Activated CD4-positive, alpha-beta memory T cell treated with anti-CD3 and anti-CD28 coated beads, Interleukin-2, amount 10 ng/mL, durations not matched to agents 7 days and 5 days (primary cell): ENCODE measurements at regions not wholly inside any gene's neighbourhood (a gene's known extent, or its start where the extent isn't known, plus 50 kb on each side); places are given as distances from the start of the nearest gene placed in this dataset.

Experiments
- CTCF ChIA-PET: fragments of 350-600 bp; sonication (Branson Sonifier 250); formaldehyde crosslinking; loops from one replicate; lab custom pipeline; 2021; ENCODE audit warnings: antibody characterized with exemption, inconsistent platforms; lab: Charles Lee
- POLR2A ChIA-PET: fragments of 350-600 bp; sonication (Branson Sonifier 250); formaldehyde crosslinking; loops from one replicate; lab custom pipeline; 2021; ENCODE audit warnings: antibody characterized with exemption; lab: Charles Lee
- DNase-seq: peaks from one replicate; pipeline ENCODE4 v3.0.0-alpha.2; 2020
- H3K27ac Mint-ChIP-seq: one replicate; pipeline ENCODE4 v1.8.0; 2021; ENCODE audit warnings: mild to moderate bottlenecking, mixed read lengths
- H3K27me3 Mint-ChIP-seq: one replicate; pipeline ENCODE4 v1.8.0; 2021; ENCODE audit warnings: mixed read lengths
- H3K36me3 Mint-ChIP-seq: one replicate; pipeline ENCODE4 v1.8.0; 2021; ENCODE audit warnings: low read depth, mixed read lengths
- H3K4me1 Mint-ChIP-seq: one replicate; pipeline ENCODE4 v1.8.0; 2021; ENCODE audit warnings: mixed read lengths
- H3K4me3 Mint-ChIP-seq: one replicate; pipeline ENCODE4 v1.8.0; 2021; ENCODE audit warnings: mild to moderate bottlenecking, mixed read lengths
- H3K9me3 Mint-ChIP-seq: one replicate; pipeline ENCODE4 v1.8.0; 2021; ENCODE audit warnings: mixed read lengths

DNA sequence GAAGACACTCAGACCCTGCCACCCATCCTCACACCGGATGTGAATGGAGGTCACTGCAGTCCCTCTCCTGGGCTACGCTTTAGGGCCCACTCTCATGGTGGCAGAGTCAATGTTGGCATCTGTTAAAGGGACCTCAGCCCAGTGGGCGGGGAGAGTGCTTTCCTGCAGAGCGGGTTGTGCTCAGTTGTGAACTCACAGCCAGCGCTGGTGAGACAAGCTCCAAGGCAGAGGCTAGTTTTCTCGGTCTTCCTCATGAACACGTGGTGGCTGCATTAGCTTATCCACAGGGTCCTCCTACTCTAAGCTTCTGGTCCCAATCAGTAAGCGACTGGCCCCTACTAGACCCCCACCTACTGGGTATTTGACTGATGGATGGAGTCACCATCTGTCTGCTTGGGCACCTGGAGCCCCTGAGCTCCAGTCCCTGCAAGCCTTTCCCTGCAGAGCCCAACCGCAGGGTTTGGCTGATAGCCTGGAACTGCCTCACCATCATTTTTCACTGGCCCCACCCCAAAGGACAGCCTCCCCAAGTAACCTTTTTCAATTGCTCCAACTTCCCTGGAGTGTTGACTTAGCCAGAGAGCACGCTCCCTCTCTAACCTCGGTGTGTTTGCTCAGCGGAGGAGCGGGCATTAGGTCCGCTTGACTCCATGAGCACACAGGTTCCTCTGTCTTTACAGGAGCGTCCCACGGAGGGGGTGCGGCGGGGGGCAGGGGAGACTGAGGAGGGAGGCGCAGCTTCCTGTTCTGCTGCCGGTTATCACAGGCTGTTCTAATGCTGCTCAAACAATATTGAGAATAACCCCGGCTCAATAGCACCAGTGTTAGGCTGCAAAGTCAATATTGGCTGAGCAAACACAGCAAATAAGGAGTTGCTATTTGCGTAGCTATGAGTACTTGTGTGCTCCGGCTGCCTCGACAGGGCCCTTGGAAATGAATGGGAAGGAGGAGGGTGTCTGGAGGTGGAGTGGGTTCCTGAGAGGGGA is 141.7 kb downstream of the RPLP1 start:
- ChIA-PET CTCF (no interaction called here), POLR2A (no interaction called here)
- Mint-ChIP-seq H3K27me3 (peaks cover 21% of the 10 kb centered on the region), H3K4me3 (no peak overlapping the region), H3K4me1 (no peaks in the 10 kb centered on the region), H3K9me3 (no peaks in the 10 kb centered on the region), H3K36me3 (no peaks in the 10 kb centered on the region), H3K27ac (no peak overlapping the region)
- DNase-seq, result no peak

DNA sequence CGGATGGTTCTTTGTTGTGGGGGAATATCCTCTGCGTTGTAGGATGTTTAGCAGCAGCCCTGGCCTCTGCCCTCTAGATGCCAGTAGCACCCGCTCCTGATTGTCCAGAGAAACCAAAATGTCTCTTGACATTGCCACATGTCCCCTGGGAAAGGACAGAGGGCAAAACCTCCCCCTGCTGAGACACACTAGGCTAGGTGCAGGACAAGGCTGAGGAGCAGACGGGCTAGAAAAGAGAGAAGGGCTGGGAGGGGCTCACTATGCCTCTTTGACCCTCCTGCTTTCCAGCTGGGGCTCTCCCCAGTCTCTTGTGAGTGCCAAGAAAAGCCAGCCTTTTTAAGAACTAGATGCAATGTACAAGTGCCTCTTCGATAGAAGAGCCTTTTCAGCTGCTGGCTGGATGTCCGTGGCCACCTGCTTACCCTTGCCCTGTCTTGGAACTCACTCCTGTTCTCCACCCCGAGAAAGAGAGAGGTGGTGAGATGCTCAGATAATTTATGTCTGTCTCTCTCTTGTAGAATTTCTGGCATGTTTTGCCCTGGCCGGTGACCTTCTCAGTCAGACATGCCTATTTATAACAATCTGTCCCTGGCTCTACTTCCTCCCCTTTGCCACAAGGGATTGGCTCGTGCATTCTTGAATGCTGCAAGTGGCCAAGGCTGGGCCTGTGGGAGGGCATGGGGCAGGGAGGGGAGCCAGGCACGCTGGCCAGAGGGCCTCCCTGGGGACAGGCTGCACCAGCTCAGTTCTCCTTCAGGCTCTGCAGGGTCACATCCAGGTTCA is 142.6 kb downstream of the RPLP1 start:
- H3K27me3 Mint-ChIP-seq, result peaks cover 24% of the 10 kb centered on the region
- no peak overlapping the region for H3K4me3 Mint-ChIP-seq
- CTCF ChIA-PET, result no interaction called here
- no peak overlapping the region for H3K27ac Mint-ChIP-seq
- H3K4me1 Mint-ChIP-seq, result no peaks in the 10 kb centered on the region
- DNase-seq, result no peak
- no peaks in the 10 kb centered on the region for H3K9me3 Mint-ChIP-seq
- H3K36me3 Mint-ChIP-seq, result no peaks in the 10 kb centered on the region
- POLR2A ChIA-PET, result no interaction called here

DNA sequence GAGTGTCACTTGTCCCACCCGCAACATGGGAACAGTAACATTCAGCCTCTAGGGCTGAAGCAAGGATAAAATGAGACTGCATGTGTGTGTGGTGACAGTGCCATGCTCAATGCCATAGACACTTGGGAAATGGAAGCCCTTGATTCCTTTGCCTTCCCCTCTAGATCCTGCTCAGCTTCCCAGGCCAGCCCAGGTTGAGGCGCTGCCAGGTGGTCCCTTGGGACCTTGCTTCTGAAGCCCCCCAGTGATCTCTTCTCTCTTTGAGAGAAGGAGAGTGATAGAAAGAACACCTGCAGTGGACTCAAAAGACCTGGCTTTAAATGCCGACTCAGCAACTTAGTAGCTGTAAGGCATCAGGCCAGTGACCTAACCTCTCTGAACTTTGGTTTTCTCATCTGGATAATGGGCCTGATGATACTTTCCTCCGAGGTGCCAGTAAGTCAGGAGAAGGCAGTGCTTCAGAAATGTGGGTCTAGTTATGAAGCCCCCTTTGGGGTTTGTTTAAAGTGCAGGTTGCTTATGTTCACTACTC is 144.5 kb downstream of the RPLP1 start:
- Mint-ChIP-seq H3K27ac (no peak overlapping the region), H3K36me3 (no peaks in the 10 kb centered on the region), H3K9me3 (no peaks in the 10 kb centered on the region), H3K4me1 (no peaks in the 10 kb centered on the region), H3K4me3 (no peak overlapping the region), H3K27me3 (peaks cover 28% of the 10 kb centered on the region)
- CTCF ChIA-PET, result no interaction called here
- DNase-seq, result no peak
- POLR2A ChIA-PET, result no interaction called here

DNA sequence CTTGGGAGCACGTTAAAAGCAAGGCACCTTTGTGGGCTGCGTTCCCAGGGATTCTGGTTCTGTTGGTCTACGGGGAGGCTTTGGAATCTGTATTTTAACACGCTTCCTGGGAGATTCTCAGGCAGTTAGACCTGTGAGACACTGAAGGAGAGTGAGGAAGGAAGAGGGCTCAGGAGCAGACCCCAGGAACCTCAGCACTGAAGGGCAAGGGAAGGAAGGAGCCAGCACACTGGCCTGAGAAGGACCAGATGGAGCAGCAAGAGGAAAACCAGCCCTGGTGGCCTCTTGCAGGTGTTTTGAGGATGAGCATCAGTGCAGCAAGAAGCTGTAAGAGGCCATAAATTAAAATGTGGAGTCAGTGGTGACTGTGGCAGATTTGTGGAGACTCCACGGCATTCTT is 146.7 kb downstream of the RPLP1 start:
- Mint-ChIP-seq H3K4me1 (no peaks in the 10 kb centered on the region), H3K9me3 (no peaks in the 10 kb centered on the region), H3K27ac (no peak overlapping the region), H3K36me3 (no peaks in the 10 kb centered on the region), H3K27me3 (peaks cover 29% of the 10 kb centered on the region), H3K4me3 (no peak overlapping the region)
- no peak for DNase-seq
- POLR2A ChIA-PET, result no interaction called here
- CTCF ChIA-PET, result no interaction called here

DNA sequence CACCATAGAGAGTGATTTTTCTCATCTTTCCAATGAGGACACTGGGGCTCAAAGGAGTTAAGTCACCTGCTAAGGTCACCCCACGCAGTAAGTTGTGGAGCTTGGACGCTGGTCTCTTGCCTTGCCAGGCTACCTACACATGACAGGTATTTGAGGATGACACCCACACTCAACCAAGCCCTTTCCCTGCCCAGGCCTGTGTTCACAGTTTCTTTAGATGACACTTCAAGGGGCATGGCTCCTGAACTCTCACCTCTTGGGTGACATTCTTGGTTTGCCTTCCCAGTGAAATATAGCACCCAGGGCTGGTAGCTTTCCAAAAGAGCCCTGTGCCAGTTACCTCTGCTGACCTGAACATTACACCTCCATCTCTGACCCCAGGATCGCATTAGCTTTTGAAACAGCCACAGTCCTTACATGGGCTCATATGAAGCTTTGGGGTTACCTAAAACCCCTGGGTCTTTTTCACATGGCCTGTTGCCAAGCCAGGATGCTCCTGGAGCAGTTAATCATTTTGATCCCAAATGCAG is 148.0 kb downstream of the RPLP1 start:
- Mint-ChIP-seq H3K4me1 (no peaks in the 10 kb centered on the region), H3K9me3 (no peaks in the 10 kb centered on the region), H3K27ac (no peak overlapping the region), H3K27me3 (peaks cover 26% of the 10 kb centered on the region), H3K36me3 (no peaks in the 10 kb centered on the region), H3K4me3 (no peak overlapping the region)
- ChIA-PET CTCF (no interaction called here), POLR2A (no interaction called here)
- DNase-seq, result no peak

DNA sequence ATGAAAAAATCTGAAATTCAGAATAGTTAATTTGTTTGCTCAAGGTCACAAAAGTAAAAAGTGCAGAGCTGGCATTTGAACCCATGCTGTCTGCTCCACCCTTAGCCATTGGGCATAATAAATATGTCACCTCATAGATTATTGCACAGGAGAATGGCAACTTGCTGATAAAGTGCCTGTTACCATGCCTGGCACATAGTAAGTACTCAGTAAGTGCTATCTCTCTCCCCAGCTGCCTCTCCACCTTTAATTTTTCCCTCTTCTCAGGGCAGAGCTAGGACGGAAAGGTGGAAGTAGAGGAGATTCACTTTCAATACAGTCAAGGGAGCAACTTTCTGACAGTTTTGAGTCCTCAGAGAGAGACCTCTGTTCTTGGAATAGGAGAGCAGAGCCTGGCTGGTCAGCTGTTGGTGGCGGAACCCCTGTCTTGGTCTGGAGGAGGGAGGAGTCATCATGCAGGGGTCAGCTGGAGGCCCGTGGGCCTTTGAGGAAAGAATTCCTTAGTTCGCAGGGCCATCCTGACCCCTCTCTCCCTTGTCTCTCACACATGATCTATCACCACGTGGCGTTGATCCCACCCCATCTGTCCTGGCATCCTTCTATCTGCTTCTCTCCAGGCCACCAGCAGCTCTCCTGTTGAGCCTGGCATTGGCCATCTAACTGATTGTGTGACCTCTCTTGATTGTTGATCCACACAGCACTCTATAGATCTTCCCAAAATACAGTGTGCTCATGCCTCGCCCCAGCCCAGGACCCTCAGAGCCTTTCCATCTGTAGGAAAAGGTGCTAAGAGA is 149.3 kb downstream of the RPLP1 start:
- POLR2A ChIA-PET, result no interaction called here
- DNase-seq, result no peak
- H3K36me3 Mint-ChIP-seq, result no peaks in the 10 kb centered on the region
- no peak overlapping the region for H3K27ac Mint-ChIP-seq
- H3K4me1 Mint-ChIP-seq, result peaks cover 6% of the 10 kb centered on the region
- H3K4me3 Mint-ChIP-seq, result no peak overlapping the region
- peaks cover 22% of the 10 kb centered on the region for H3K27me3 Mint-ChIP-seq
- H3K9me3 Mint-ChIP-seq, result no peaks in the 10 kb centered on the region
- CTCF ChIA-PET, result interaction anchor here (1.1 kb wide), 1 partner anchor 10 kb away, joined by 5 read pairs; no protein-coding TSS in a partner anchor

DNA sequence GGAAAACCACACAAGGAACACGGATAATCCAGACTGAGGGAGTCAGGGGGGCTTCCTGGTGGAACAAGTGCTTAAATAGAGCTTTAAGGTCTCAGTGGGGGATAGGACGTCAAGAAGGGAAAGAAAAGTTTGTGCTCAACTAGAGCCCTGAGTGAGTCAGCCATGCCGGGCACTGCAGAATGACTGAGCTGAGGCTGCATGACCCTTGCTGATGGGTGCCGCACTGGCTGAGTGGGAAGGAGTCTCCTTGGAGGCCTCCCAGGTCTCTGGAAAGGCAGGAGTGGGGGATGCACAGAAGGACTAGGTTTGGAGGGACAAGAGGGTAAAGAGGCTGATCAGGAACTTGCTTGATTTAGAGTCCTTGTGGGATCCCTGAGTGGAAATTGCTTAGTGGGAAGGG is 150.3 kb downstream of the RPLP1 start:
- ChIA-PET POLR2A (no interaction called here), CTCF (no interaction called here)
- no peaks in the 10 kb centered on the region for H3K36me3 Mint-ChIP-seq
- no peaks in the 10 kb centered on the region for H3K9me3 Mint-ChIP-seq
- H3K27ac Mint-ChIP-seq, result no peak overlapping the region
- peaks cover 6% of the 10 kb centered on the region for H3K4me1 Mint-ChIP-seq
- H3K4me3 Mint-ChIP-seq, result no peak overlapping the region
- DNase-seq, result no peak
- peaks cover 25% of the 10 kb centered on the region for H3K27me3 Mint-ChIP-seq

DNA sequence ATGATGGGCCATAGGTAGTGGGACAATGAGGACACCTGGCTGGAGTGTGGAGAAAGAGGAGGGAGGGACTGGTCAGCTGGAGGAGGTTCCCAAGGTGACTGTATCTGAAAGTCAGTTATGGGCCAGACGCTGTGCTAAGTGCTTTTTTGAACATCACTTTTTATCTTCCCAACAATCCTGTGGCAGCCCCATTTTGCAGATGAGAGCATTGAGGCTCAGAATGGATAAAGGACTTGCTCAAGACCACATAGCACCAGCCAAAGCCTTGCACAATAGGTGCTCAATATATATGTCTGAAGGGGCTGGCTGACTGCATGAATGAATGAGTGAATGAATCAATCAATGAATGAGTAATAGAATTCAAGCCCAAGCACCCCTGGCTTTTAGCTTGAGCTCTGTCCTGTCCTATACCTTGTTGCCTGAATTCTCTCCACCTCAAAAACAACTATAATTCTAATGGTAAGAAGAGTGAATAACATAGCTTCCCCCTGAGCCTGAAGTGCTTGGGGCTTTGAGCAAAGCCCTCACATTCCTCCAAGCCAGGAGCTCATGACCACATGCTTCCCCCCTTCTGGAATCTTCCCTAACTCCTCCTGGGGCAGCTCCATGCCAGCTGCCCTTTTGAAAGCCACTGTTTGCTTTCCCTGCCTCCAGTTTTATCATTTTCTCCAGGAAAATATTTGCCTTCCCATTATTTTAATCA is 150.9 kb downstream of the RPLP1 start:
- Mint-ChIP-seq H3K4me3 (no peak overlapping the region), H3K4me1 (peaks cover 6% of the 10 kb centered on the region), H3K36me3 (no peaks in the 10 kb centered on the region), H3K27me3 (peaks cover 25% of the 10 kb centered on the region), H3K27ac (no peak overlapping the region), H3K9me3 (no peaks in the 10 kb centered on the region)
- DNase-seq, result no peak
- CTCF ChIA-PET, result no interaction called here
- POLR2A ChIA-PET, result no interaction called here

DNA sequence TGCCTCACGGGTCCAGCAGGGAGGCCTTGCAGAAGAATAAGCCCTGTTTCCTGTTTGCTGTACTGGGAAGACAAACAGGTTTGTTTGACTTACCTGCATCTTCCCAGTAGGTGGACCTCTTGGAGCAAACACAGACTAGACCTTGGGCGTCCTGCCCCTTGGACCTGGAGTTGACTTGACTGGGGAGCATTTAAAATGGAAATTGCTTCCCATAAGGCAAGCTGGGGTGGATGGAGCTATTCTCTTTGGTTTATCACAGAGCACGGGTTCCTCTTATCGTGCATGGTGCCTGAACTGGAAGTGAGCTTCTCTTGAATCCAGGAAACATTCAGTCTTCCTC is 151.4 kb downstream of the RPLP1 start:
- Mint-ChIP-seq H3K4me1 (peaks cover 6% of the 10 kb centered on the region), H3K36me3 (no peaks in the 10 kb centered on the region), H3K27ac (no peak overlapping the region), H3K9me3 (no peaks in the 10 kb centered on the region), H3K27me3 (peaks cover 23% of the 10 kb centered on the region), H3K4me3 (no peak overlapping the region)
- ChIA-PET CTCF (no interaction called here), POLR2A (no interaction called here)
- DNase-seq, result no peak

DNA sequence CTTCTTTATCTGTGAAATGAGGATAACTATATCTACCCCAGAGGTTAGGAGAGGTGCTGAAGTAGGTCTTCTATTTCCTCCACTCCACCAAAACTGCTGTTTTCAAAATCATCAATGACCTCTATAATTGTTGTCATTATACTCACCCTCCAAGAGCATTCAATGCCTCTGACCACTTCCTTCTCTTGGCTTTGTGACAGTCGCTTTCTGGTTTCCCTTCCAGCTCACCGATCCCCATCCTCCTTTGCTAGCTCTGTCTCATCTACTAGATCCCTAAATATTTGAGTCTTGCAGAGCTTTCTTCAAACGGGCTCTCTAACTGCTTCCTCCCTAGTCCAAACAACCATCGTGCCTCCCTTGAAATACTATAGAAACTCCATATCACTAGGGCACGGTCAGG is 153.5 kb downstream of the RPLP1 start:
- Mint-ChIP-seq H3K9me3 (no peaks in the 10 kb centered on the region), H3K4me3 (no peak overlapping the region), H3K36me3 (no peaks in the 10 kb centered on the region), H3K27ac (no peak overlapping the region), H3K27me3 (peaks cover 15% of the 10 kb centered on the region), H3K4me1 (peaks cover 6% of the 10 kb centered on the region)
- no peak for DNase-seq
- ChIA-PET POLR2A (no interaction called here), CTCF (no interaction called here)

DNA sequence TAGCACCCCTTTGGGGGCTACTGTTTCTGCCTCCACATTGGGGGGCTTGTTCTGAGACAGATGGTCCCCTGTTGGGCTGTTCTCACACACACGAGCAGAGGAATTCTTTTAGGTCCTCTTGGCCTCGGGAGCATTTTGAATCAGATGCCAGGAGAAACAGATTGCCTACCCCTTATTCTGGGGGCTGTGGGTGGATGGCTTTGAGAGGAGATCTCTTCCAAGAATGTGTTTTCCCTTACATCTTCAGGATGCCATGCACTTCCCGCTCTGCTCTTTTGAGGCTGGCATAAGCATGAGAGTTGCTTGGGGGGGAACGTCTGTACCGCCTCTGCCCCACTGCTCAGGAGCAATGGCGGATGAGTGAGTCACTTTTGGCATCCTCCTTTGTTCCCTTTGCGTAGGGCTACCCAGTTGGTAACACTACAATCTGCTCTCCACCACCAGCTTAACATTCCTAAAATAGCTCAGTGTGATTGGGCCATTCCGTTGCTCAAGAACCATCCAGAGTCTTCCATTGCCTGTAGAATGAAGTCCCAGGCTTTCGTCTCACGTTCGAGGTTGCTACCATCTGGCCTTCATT is 154.4 kb downstream of the RPLP1 start:
- Mint-ChIP-seq H3K27ac (no peak overlapping the region), H3K27me3 (peaks cover 15% of the 10 kb centered on the region), H3K9me3 (no peaks in the 10 kb centered on the region), H3K36me3 (no peaks in the 10 kb centered on the region), H3K4me1 (peaks cover 6% of the 10 kb centered on the region), H3K4me3 (no peak overlapping the region)
- ChIA-PET CTCF (no interaction called here), POLR2A (no interaction called here)
- no peak for DNase-seq

DNA sequence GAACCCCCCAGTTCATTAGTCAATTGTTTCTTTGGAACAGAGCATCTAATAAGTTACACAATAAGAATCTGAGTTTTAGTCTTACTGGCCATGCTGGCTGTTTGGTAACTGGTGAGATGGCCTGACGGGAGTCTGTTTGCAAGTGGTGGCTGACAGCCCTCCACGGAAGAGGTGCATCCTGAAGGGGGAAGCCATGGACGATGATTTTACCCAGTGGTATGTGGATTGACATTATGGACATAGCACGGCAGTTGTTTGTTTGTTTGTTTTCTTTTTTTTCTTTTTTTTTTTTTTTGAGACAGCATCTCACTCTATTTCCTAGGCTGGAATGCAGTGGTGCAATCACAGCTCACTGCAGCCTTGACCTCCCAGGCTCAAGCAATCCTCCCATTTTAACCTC is 156.0 kb downstream of the RPLP1 start:
- no peaks in the 10 kb centered on the region for H3K9me3 Mint-ChIP-seq
- ChIA-PET CTCF (no interaction called here), POLR2A (no interaction called here)
- no peak for DNase-seq
- H3K27me3 Mint-ChIP-seq, result peaks cover 15% of the 10 kb centered on the region
- H3K27ac Mint-ChIP-seq, result no peak overlapping the region
- no peaks in the 10 kb centered on the region for H3K36me3 Mint-ChIP-seq
- H3K4me3 Mint-ChIP-seq, result no peak overlapping the region
- H3K4me1 Mint-ChIP-seq, result peaks cover 6% of the 10 kb centered on the region
